AG09319 (cell line): ENCODE measurements at regions not wholly inside any gene's neighbourhood (a gene's known extent, or its start where the extent isn't known, plus 50 kb on each side); places are given as distances from the start of the nearest gene placed in this dataset.
"Not testable (repeated sequence)": the region's sequence is repeated elsewhere in the genome, so short reads cannot be mapped to it uniquely, and the experiment has no call there.

Experiments
- DNase-seq: peaks from one replicate; pipeline ENCODE4 v3.0.0-alpha.2; 2010; ENCODE audit warnings: low read depth; ENCODE audit errors: extremely low read depth
- TF ChIP-seq, protein P1 (sequence below): IDR thresholded peaks from 2 replicates; pipeline ENCODE4 v1.5.1; 2011; ENCODE audit warnings: low read depth, mild to moderate bottlenecking, inconsistent platforms, low read length, moderate library complexity

- no peak for DNase-seq
- TF ChIP-seq, protein P1, sequence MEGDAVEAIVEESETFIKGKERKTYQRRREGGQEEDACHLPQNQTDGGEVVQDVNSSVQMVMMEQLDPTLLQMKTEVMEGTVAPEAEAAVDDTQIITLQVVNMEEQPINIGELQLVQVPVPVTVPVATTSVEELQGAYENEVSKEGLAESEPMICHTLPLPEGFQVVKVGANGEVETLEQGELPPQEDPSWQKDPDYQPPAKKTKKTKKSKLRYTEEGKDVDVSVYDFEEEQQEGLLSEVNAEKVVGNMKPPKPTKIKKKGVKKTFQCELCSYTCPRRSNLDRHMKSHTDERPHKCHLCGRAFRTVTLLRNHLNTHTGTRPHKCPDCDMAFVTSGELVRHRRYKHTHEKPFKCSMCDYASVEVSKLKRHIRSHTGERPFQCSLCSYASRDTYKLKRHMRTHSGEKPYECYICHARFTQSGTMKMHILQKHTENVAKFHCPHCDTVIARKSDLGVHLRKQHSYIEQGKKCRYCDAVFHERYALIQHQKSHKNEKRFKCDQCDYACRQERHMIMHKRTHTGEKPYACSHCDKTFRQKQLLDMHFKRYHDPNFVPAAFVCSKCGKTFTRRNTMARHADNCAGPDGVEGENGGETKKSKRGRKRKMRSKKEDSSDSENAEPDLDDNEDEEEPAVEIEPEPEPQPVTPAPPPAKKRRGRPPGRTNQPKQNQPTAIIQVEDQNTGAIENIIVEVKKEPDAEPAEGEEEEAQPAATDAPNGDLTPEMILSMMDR: peak; percentile 67
Observed at GRCh38 chr4:15162465-15163283, 160.4 kb downstream of the CPEB2 start.

DNA sequence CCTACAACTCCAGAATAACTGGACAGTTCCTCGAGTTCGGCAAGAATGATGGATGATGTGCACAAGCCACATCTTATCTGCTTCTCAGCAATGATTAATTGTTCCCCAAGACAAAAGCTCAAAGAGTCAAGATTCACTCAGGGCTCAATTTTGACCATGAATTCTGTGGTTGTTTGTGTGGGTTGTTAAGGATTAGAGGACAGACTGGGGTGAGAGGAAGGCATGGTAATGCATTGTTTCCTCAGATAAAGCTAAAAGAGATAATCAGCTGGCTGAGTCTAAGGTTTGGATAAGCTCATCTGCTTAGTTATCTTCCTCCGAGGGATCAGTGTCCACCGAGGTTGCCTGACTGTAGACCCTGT, 161.0 kb downstream of the CPEB2 start:
- TF ChIP-seq, protein P1: no peak
- DNase-seq: no peak

- no peak for DNase-seq
Observed at GRCh38 chr4:15164571-15164970, 162.3 kb downstream of the CPEB2 start.

GRCh38 chr4:15167743-15168142, 165.5 kb downstream of the CPEB2 start:
- TF ChIP-seq, protein P1: no peak
- DNase-seq: no peak

More at GRCh38 chr4:15164571-15164970, 162.3 kb downstream of the CPEB2 start:
- TF ChIP-seq, protein P1: no peak

DNA sequence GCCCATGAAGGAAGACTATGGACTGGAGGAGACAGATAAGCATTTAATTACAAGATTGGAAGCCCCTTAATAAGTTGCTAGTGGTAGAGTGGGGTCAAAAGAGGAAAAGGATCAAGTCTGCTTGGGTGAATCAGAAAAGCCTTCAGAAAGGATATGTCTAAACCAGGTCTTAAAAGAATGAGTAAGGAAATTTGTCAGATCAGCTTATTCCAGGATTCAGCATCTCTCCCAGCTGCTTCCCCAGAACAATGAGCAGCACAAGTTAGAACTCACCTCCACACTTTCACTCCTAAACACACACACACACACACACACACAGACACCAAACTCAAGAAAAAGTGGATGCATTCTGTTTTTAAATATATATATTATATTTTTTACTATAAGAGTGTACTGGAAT, 166.5 kb downstream of the CPEB2 start:
- TF ChIP-seq, protein P1: no peak
- DNase-seq: no peak

- TF ChIP-seq, protein P1: no peak
Observed at GRCh38 chr4:15171725-15172124, 169.4 kb downstream of the CPEB2 start.

GRCh38 chr4:15173251-15173650, 171.0 kb downstream of the CPEB2 start:
- no peak for DNase-seq
- TF ChIP-seq, protein P1: no peak

More at GRCh38 chr4:15171725-15172124, 169.4 kb downstream of the CPEB2 start:
- no peak for DNase-seq

DNA sequence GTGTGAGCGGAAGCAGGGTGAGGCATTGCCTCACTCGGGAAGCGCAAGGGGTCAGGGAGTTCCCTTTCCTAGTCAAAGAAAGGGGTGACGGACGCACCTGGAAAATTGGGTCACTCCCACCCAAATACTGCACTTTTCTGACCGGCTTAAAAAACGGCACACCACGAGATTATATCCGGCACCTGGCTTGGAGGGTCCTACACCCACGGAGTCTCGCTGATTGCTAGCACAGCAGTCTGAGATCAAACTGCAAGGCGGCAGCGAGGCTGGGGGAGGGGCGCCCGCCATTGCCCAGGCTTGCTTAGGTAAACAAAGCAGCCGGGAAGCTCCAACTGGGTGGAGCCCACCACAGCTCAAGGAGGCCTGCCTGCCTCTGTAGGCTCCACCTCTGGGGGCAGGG, 171.9 kb downstream of the CPEB2 start:
- not testable (repeated sequence) for DNase-seq

DNA sequence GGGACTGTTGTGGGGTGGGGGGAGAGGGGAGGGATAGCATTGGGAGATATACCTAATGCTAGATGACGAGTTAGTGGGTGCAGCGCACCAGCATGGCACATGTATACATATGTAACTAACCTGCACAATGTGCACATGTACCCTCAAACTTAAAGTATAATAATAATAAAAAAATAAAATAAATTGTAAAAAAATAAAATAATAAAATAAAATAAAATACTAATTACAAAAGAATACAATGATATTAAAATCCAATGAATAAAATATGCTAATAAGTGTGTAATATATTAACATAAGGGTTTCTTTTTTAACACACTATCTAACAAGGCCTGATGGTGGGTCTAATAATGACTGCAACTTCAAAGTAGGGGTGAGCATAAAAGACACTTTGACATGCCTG, 177.6 kb downstream of the CPEB2 start:
- not testable (repeated sequence) for DNase-seq
